HepG2 (cell line): ENCODE measurements at regions not wholly inside any gene's neighbourhood (a gene's known extent, or its start where the extent isn't known, plus 50 kb on each side); places are given as distances from the start of the nearest gene placed in this dataset.

Experiments
- HMG20B ChIP-seq: conservative IDR thresholded peaks from 2 replicates; pipeline ENCODE4 v1.6.1; 2016; ENCODE audit warnings: missing genetic modification reagents, missing compliant biosample characterization
- MED13 ChIP-seq: sonication (generic); formaldehyde crosslinking; IDR thresholded peaks from 2 replicates; pipeline ENCODE4 v1.5.0; 2020; ENCODE audit warnings: missing genetic modification reagents
- NFE2 ChIP-seq: sonication (generic); formaldehyde crosslinking; IDR thresholded peaks from 2 replicates; pipeline ENCODE4 v1.4.0; 2020; ENCODE audit warnings: missing genetic modification reagents
- ZNF570 ChIP-seq: sonication (generic); formaldehyde crosslinking; IDR thresholded peaks from 2 replicates; pipeline ENCODE4 v1.4.0; 2020; ENCODE audit warnings: mild to moderate bottlenecking, missing genetic modification reagents, borderline replicate concordance

DNA sequence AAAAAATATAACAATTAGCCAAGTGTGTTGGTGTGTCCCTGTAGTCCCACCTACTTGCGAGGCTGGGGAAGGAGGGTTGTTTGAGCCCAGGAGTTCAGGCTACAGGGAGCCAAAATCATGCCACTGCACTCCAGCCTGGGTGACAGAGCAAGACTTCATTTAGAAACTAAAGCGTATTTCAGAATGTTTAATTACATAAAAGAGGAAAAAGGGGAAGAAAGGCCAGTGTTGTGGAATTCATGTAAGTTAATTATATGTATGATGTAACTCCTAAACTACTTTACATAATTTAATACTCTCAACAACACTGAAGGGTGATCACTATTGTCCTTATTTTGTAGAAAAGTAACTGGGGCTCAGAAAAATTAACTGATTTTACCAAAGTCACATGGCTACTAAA is 67.2 kb upstream of the HOPX start:
- TF ChIP-seq MED13 (CRISPR knock-in tag) = no peak
- TF ChIP-seq HMG20B (CRISPR knock-in tag) = no peak
- TF ChIP-seq ZNF570 = no peak
- no peak for TF ChIP-seq NFE2
